HepG2 (cell line): ENCODE measurements at regions not wholly inside any gene's neighbourhood (a gene's known extent, or its start where the extent isn't known, plus 50 kb on each side); places are given as distances from the start of the nearest gene placed in this dataset.

Source experiments
- ATF3 ChIP-seq: sonication (generic); formaldehyde crosslinking; IDR thresholded peaks from 2 replicates; pipeline ENCODE4 v1.4.0; 2020; ENCODE audit warnings: missing genetic modification reagents
- SRF ChIP-seq: IDR thresholded peaks from 2 replicates; pipeline ENCODE4 v1.6.1; 2011; ENCODE audit warnings: mild to moderate bottlenecking, low read depth, low read length, moderate library complexity

GRCh38 chr18:73693091-73693490 is 454.5 kb downstream of the FBXO15 start:
- TF ChIP-seq ATF3 (no peak), SRF (no peak)
